GM23248 (cell line): ENCODE measurements at regions not wholly inside any gene's neighbourhood (a gene's known extent, or its start where the extent isn't known, plus 50 kb on each side); places are given as distances from the start of the nearest gene placed in this dataset.
"Not testable (repeated sequence)": the region's sequence is repeated elsewhere in the genome, so short reads cannot be mapped to it uniquely, and the experiment has no call there.

Experiments used
- DNase-seq: peaks from one replicate; pipeline ENCODE4 v3.0.0-alpha.2; 2015
- H2AFZ ChIP-seq: fragments of 200-600 bp; sonication (generic); 2 replicates; pipeline ENCODE4 v1.6.1; 2016; ENCODE audit warnings: antibody characterized with exemption
- H3F3A ChIP-seq: fragments of 200-600 bp; sonication (generic); 2 replicates; pipeline ENCODE4 v1.6.1; 2016; ENCODE audit warnings: mild to moderate bottlenecking, antibody characterized with exemption, mixed run types; ENCODE audit not compliant: insufficient read depth
- H3K27ac ChIP-seq: fragments of 200-600 bp; sonication (generic); 2 replicates; pipeline ENCODE4 v1.5.1; 2016; ENCODE audit warnings: mild to moderate bottlenecking
- H3K27me3 ChIP-seq: fragments of 200-600 bp; sonication (generic); replicated peaks from 2 replicates; pipeline ENCODE4 v1.6.1; 2016; ENCODE audit warnings: mild to moderate bottlenecking; ENCODE audit not compliant: insufficient read depth
- H3K36me3 ChIP-seq: fragments of 200-600 bp; sonication (generic); 2 replicates; pipeline ENCODE4 v1.6.1; 2016; ENCODE audit warnings: low read depth, mild to moderate bottlenecking
- H3K4me1 ChIP-seq: fragments of 200-600 bp; sonication (generic); 2 replicates; pipeline ENCODE4 v1.6.1; 2016; ENCODE audit warnings: mild to moderate bottlenecking; ENCODE audit not compliant: insufficient read depth
- H3K4me2 ChIP-seq: fragments of 200-600 bp; sonication (generic); one replicate; pipeline ENCODE4 v1.6.1; 2016; ENCODE audit warnings: mild to moderate bottlenecking; ENCODE audit not compliant: unreplicated experiment
- H3K4me3 ChIP-seq: fragments of 200-600 bp; sonication (generic); 2 replicates; pipeline ENCODE4 v1.5.1; 2016; ENCODE audit warnings: mild to moderate bottlenecking
- H3K79me2 ChIP-seq: fragments of 200-600 bp; sonication (generic); 2 replicates; pipeline ENCODE4 v1.6.1; 2016; ENCODE audit warnings: mild to moderate bottlenecking; ENCODE audit not compliant: insufficient read depth
- H3K9ac ChIP-seq: fragments of 200-600 bp; sonication (generic); 2 replicates; pipeline ENCODE4 v1.6.1; 2016; ENCODE audit warnings: mild to moderate bottlenecking
- H3K9me2 ChIP-seq: fragments of 200-600 bp; sonication (generic); 2 replicates; pipeline ENCODE4 v1.6.1; 2016; ENCODE audit warnings: mixed run types, mild to moderate bottlenecking, moderate library complexity; ENCODE audit not compliant: insufficient read depth
- H3K9me3 ChIP-seq: fragments of 200-600 bp; sonication (generic); one replicate; pipeline ENCODE4 v1.6.1; 2017; ENCODE audit warnings: low read depth
- H4K20me1 ChIP-seq: fragments of 200-600 bp; sonication (generic); 2 replicates; pipeline ENCODE4 v1.6.0; 2016; ENCODE audit not compliant: insufficient read depth
- EZH2 ChIP-seq: fragments of 200-600 bp; sonication (generic); IDR thresholded peaks from 2 replicates; pipeline ENCODE4 v1.6.1; 2018; ENCODE audit warnings: antibody characterized with exemption, mild to moderate bottlenecking; ENCODE audit not compliant: insufficient read depth, poor library complexity, severe bottlenecking
- EZH2phosphoT487 ChIP-seq: fragments of 200-600 bp; sonication (generic); IDR thresholded peaks from 2 replicates; pipeline ENCODE4 v1.6.1; 2018; ENCODE audit warnings: antibody characterized with exemption, moderate library complexity, mild to moderate bottlenecking, low read depth; ENCODE audit not compliant: insufficient read depth
- WGBS, 2 experiments: methylation state at CpG; one replicate each; pipeline ENCODE4 v1.1.6; 2015 to 2017; ENCODE audit warnings: low lambda C conversion rate in 2 of 2, low coverage in 1 of 2; ENCODE audit errors: missing lambda C conversion rate in 2 of 2; 5-methylcytosine and 5-hydroxymethylcytosine counted together
- in situ Hi-C: fragments of 300-500 bp; cut with MboI; formaldehyde crosslinking; loops from 2 replicates; pipeline ENCODE4 v1.15.0; 2020

DNA sequence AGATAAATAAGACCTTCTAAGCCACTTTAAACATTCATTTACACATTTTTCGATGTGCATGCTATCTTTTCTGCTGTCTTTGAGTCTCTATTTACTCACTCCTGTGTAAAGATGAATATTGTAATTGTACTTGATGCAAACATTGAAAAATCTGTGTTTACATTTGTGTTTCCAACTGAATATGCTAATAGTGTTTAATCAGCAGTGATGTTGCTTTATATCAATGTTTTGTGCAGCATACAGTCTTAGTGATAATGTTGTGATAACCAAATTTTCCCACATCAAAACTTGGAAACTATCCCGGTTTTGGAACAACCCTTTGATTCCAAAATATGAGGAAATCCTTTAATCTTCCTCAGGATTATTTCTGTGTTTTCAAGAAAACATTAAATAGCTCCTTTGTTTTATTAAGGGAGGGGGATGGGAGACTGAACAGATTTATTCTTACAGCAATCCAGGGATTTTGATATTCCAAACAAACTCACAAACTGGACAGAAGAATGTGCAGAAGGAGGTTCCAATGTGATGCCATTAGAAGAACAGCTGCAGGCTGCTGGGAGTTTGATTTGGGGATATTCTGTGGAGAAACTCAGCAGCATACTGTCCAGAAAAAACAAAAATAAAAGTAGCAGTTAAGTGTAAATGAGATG is 248.0 kb downstream of the S1PR1 start:
- Histone ChIP-seq H3K9me2 (no peaks in the 10 kb centered on the region), H3K27me3 (0 out of 2 replicates have a peak, but pooled peaks cover 4% of the 10 kb centered on the region), H3K4me2 (no peak overlapping the region), H3K4me3 (no peak overlapping the region), H3K4me1 (no peaks in the 10 kb centered on the region), H3K9me3 (no peaks in the 10 kb centered on the region), H3K36me3 (no peaks in the 10 kb centered on the region), H4K20me1 (no peaks in the 10 kb centered on the region), H3K79me2 (no peaks in the 10 kb centered on the region), H2AFZ (no peak overlapping the region), H3F3A (no peaks in the 10 kb centered on the region), H3K9ac (no peak overlapping the region), H3K27ac (no peak overlapping the region)
- no peak for DNase-seq
- 1 to 4% methylated on average over 2 of the region's 2 CpGs for WGBS, 2 experiments
- in situ Hi-C loops = no loop called here
- TF ChIP-seq EZH2 (no peak), EZH2phosphoT487 (no peak)

- in situ Hi-C loops = no loop called here
- H3K9ac ChIP-seq = no peak overlapping the region
- no peaks in the 10 kb centered on the region for H3K9me2 ChIP-seq
- DNase-seq = no peak
- 0 to 4% methylated on average over 1 of the region's 1 CpG for WGBS, 2 experiments
- no peak overlapping the region for H2AFZ ChIP-seq
- H3K27me3 ChIP-seq = 0 out of 2 replicates have a peak, but pooled peaks cover 4% of the 10 kb centered on the region
- no peaks in the 10 kb centered on the region for H3K9me3 ChIP-seq
- no peaks in the 10 kb centered on the region for H3K4me1 ChIP-seq
- no peaks in the 10 kb centered on the region for H3F3A ChIP-seq
- H3K27ac ChIP-seq = no peak overlapping the region
- H3K4me3 ChIP-seq = no peak overlapping the region
- H3K4me2 ChIP-seq = no peak overlapping the region
- H3K36me3 ChIP-seq = no peaks in the 10 kb centered on the region
- H4K20me1 ChIP-seq = no peaks in the 10 kb centered on the region
- no peaks in the 10 kb centered on the region for H3K79me2 ChIP-seq
- no peak for TF ChIP-seq EZH2
- TF ChIP-seq EZH2phosphoT487 = no peak
Observed at GRCh38 chr1:101485712-101486111, 248.9 kb downstream of the S1PR1 start.

DNA sequence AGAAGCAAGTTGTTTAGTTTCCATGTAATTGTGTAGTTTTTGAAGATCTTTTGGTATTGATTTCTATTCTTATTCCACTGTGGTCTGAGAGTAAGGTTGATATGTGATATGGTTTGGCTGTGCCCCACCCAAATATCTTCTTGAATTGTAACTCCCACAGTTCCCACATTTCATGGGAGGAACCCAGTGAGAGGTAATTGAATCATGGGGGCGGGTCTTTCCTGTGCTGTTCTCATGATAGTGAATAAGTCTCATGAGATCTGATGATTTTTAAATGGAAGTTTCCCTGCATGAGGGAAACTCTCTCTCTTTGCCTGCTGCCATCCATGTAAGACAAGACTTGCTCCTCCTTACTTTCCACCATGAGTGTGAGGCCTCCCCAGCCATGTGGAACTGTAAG is 255.3 kb downstream of the S1PR1 start:
- H3K36me3 ChIP-seq, H3K79me2 ChIP-seq, H3K9me2 ChIP-seq, DNase-seq, H3K27me3 ChIP-seq, H3K9ac ChIP-seq, H3K4me3 ChIP-seq, H3K4me1 ChIP-seq, H3F3A ChIP-seq, H2AFZ ChIP-seq, in situ Hi-C loops, H3K9me3 ChIP-seq, H3K27ac ChIP-seq, H4K20me1 ChIP-seq, H3K4me2 ChIP-seq: not testable (repeated sequence)
- 0 to 3% methylated on average over 1 of the region's 1 CpG for WGBS, 2 experiments

DNA sequence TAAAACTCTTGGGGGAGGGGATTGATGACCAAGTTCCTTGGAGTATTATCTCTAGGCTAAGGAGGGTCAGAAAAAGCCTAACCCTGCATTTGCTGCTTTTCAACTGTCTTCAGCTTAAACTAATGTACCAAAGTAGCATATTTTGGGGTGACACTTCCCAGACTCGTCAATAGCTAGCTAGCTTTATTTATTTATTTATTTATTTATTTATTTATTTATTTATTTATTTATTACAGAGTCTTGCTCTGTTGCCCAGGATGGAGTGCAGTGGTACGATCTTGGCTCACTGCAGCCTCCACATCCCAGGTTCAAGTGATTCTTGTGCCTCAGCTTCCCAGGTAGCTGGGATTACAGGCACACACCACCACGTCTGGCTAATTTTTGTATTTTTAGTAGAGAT is 257.1 kb downstream of the S1PR1 start:
- in situ Hi-C loops, H3K27me3 ChIP-seq, H3K9ac ChIP-seq, H3K4me2 ChIP-seq, DNase-seq, H3F3A ChIP-seq, H3K9me3 ChIP-seq, H2AFZ ChIP-seq, H3K27ac ChIP-seq, H3K9me2 ChIP-seq, H3K4me1 ChIP-seq, H4K20me1 ChIP-seq, H3K79me2 ChIP-seq, H3K4me3 ChIP-seq, H3K36me3 ChIP-seq: not testable (repeated sequence)
- WGBS, 2 experiments = 24 to 32% methylated on average over 3 of the region's 3 CpGs

DNA sequence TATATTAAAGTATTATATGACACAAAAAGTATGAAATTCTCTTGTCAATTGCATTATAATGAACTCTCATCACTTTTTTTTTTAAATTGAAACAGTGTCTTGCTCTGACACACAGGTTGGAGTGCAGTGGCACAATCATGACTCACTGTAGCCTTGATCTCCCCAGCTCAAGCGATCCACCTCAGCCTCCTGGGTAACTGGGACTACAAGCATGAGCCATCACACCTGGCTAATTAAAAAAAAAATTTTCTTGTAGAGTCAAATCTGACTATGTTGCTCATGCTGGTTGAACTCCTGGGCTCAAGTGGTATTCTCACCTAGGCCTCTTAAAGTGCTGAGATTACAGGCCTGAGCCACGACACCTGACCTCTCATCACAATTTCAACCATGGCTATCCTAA is 259.3 kb downstream of the S1PR1 start:
- Histone ChIP-seq H2AFZ (no peak overlapping the region), H3K4me3 (no peak overlapping the region), H3K4me1 (no peaks in the 10 kb centered on the region), H3K9me2 (no peaks in the 10 kb centered on the region), H3K4me2 (no peak overlapping the region), H3K9ac (no peak overlapping the region), H3K27me3 (no peaks in the 10 kb centered on the region), H3K79me2 (no peaks in the 10 kb centered on the region), H3K27ac (no peak overlapping the region), H3K36me3 (no peaks in the 10 kb centered on the region), H3K9me3 (no peaks in the 10 kb centered on the region), H3F3A (no peaks in the 10 kb centered on the region), H4K20me1 (no peaks in the 10 kb centered on the region)
- no peak for DNase-seq
- in situ Hi-C loops = no loop called here
- TF ChIP-seq EZH2 = no peak
- no peak for TF ChIP-seq EZH2phosphoT487
- WGBS, 2 experiments = 43 to 44% methylated on average over 2 of the region's 2 CpGs
